DOHH2 (cell line): ENCODE measurements at regions not wholly inside any gene's neighbourhood (a gene's known extent, or its start where the extent isn't known, plus 50 kb on each side); places are given as distances from the start of the nearest gene placed in this dataset.

Source experiments
- CTCF ChIP-seq: fragments of 200-600 bp; sonication (generic); IDR thresholded peaks from one replicate; pipeline ENCODE4 v1.5.1; 2014; ENCODE audit warnings: antibody characterized with exemption, mild to moderate bottlenecking, low read depth, low read length; ENCODE audit not compliant: poor library complexity, severe bottlenecking
- EZH2phosphoT487 ChIP-seq: fragments of 200-600 bp; sonication (generic); IDR thresholded peaks from 2 replicates; pipeline ENCODE4 v1.6.1; 2017; ENCODE audit warnings: borderline replicate concordance, mild to moderate bottlenecking, antibody characterized with exemption, low read length, moderate library complexity, mixed read lengths

GRCh38 chrX:79281775-79282174, 85.4 kb downstream of the ITM2A start:
- no peak for TF ChIP-seq CTCF
- TF ChIP-seq EZH2phosphoT487: no peak
